ENCODE measurements at regions not wholly inside any gene's neighbourhood (a gene's known extent, or its start where the extent isn't known, plus 50 kb on each side); places are given as distances from the start of the nearest gene placed in this dataset.

GRCh38 chr15:35139822-35140221, 54.7 kb upstream of the NANOGP8 start:
- no peak for TF ChIP-seq CTCF (IDR thresholded peaks at IDR 0.05)
- TF ChIP-seq POLR2AphosphoS5 (IDR thresholded peaks at IDR 0.05): no peak
- TF ChIP-seq EP300 (IDR thresholded peaks at IDR 0.05): no peak

All from upper lobe of left lung (tissue), 4 donors.